ENCODE measurements at regions not wholly inside any gene's neighbourhood (a gene's known extent, or its start where the extent isn't known, plus 50 kb on each side); places are given as distances from the start of the nearest gene placed in this dataset.

- TF ChIP-seq, protein P1, sequence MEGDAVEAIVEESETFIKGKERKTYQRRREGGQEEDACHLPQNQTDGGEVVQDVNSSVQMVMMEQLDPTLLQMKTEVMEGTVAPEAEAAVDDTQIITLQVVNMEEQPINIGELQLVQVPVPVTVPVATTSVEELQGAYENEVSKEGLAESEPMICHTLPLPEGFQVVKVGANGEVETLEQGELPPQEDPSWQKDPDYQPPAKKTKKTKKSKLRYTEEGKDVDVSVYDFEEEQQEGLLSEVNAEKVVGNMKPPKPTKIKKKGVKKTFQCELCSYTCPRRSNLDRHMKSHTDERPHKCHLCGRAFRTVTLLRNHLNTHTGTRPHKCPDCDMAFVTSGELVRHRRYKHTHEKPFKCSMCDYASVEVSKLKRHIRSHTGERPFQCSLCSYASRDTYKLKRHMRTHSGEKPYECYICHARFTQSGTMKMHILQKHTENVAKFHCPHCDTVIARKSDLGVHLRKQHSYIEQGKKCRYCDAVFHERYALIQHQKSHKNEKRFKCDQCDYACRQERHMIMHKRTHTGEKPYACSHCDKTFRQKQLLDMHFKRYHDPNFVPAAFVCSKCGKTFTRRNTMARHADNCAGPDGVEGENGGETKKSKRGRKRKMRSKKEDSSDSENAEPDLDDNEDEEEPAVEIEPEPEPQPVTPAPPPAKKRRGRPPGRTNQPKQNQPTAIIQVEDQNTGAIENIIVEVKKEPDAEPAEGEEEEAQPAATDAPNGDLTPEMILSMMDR (IDR thresholded peaks at IDR 0.05; ENCODE audit: low read depth, low read length) = peak; percentile 55
- no peak for TF ChIP-seq POLR2A (IDR thresholded peaks at IDR 0.05; ENCODE audit: extremely low read depth, insufficient read length)
Measured at GRCh38 chr13:72565893-72566292, 161.5 kb downstream of the MZT1 start.
